HG03575 (cell line): ENCODE measurements at regions not wholly inside any gene's neighbourhood (a gene's known extent, or its start where the extent isn't known, plus 50 kb on each side); places are given as distances from the start of the nearest gene placed in this dataset.
"Not testable (repeated sequence)": the region's sequence is repeated elsewhere in the genome, so short reads cannot be mapped to it uniquely, and the experiment has no call there.

Experiments used
- ATAC-seq: cut with Tn5 transposase; IDR thresholded peaks from one replicate; pipeline ENCODE4 v1.9.1; 2021; ENCODE audit not compliant: unreplicated experiment, insufficient number of reproducible peaks, low FRiP score; ENCODE audit errors: extremely low read depth

- ATAC-seq = no peak
These were observed 171.3 kb downstream of the FZD1 start for GRCh38 chr7:91435381-91436059.

- no peak for ATAC-seq
These were observed 172.4 kb downstream of the FZD1 start for GRCh38 chr7:91436655-91437054.

GRCh38 chr7:91440198-91440597 is 176.0 kb downstream of the FZD1 start:
- ATAC-seq = not testable (repeated sequence)

GRCh38 chr7:91443862-91444261 is 179.6 kb downstream of the FZD1 start:
- ATAC-seq = no peak

GRCh38 chr7:91446819-91447218 is 182.6 kb downstream of the FZD1 start:
- no peak for ATAC-seq

- ATAC-seq = no peak
These were observed 191.2 kb downstream of the FZD1 start for GRCh38 chr7:91455411-91455810.

DNA sequence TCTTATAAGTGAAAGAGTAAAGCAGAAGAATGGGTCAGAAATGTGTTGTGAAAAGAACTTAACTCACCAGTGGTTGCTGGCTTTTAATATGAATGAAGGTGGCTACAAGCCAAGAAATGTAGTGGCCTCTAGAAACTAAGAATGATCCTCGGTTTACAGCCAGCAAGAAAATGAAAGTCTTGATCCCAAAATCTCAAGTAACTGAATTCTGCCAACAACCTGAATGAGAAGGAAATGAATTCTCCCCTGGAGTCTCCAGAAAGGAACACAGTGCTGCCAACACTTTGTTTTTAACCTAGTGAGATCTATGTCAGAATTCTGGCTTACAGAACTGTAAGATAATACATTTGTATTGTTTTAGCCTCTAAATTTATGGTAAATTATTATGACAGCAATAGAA is 193.0 kb downstream of the FZD1 start:
- ATAC-seq = no peak

DNA sequence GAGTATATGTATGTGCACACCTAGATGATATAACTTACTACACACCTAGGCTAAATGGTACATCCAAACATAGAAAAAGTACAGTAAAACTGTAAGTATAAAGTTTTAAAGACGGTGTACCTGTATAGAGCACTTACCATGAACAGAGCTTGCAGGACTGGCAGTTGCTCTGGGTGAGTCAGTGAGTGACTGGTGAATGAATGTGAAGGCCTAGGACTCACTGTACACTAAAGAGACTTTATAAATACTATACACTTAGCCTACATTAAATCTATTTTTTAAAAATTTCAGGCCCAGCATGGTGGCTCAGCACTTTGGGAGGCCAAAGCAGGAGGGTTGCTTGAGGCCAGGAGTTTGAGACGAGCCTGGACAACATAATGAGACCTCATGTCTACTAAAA is 195.3 kb downstream of the FZD1 start:
- ATAC-seq = no peak

- no peak for ATAC-seq
These were observed 198.1 kb downstream of the FZD1 start for GRCh38 chr7:91462316-91462715.

- ATAC-seq = no peak
These were observed 199.1 kb downstream of the FZD1 start for GRCh38 chr7:91463330-91463729.

GRCh38 chr7:91465595-91466061 is 201.4 kb downstream of the FZD1 start:
- no peak for ATAC-seq

DNA sequence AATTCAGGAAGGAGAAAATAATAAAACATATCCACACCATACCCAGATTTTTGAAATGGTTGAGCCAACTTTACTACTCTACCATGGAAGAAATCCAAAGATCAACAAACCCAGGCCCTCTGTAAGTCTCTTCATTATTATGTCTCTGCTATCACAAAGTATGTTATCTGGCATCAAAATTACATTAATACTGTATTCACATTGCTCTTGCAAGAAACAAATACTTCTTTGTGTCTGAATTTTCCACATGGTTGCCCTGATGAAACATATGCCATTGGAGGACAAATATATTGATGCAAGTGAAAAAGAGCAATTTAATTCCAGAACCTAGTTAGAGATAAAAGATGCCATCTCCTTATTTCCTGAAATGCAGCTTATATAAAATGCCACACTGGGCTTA is 204.0 kb downstream of the FZD1 start:
- no peak for ATAC-seq

GRCh38 chr7:91473619-91474018 is 209.4 kb downstream of the FZD1 start:
- no peak for ATAC-seq

GRCh38 chr7:91474074-91474473 is 209.8 kb downstream of the FZD1 start:
- no peak for ATAC-seq

- ATAC-seq = not testable (repeated sequence)
These were observed 216.2 kb downstream of the FZD1 start for GRCh38 chr7:91480470-91480869.

- no peak for ATAC-seq
These were observed 227.6 kb downstream of the FZD1 start for GRCh38 chr7:91491868-91492267.

DNA sequence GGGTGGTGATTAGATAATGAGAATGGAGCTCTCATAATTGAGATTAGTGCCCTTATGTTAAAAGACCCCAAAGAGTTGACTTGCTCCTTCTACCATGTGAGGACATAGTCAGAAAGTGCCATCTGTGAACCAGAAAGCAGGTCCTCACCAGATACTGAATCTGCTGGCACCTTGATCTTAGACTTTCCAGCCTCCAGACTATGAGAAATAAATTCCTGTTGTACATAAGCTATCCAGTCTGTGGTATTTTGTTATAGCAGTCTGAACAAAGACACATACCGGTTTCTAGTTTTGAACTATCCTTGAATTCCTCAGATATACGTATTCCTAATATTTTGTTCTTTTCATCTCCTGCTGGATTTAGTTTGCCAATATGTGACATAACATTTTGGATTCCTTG is 228.1 kb downstream of the FZD1 start:
- ATAC-seq = no peak

GRCh38 chr7:91492773-91493172 is 228.5 kb downstream of the FZD1 start:
- ATAC-seq = no peak

DNA sequence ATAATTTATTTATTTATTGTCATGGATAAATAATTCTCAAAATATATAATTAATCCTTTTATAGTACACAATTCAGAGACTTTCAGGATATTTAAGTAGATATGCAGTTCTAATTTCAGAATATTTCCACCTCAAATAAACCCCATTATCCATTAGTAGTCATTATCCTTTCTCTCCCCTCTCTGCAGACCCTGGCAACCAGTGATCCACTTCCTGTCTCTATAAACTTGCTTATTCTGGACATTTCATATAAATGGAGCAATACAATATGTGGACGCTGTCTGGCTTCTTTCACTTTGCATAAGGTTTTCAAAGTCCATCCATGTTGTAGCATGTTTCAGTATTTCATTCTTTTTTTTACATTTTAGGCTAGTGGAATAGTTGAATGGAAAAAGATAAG is 230.2 kb downstream of the FZD1 start:
- ATAC-seq = no peak

DNA sequence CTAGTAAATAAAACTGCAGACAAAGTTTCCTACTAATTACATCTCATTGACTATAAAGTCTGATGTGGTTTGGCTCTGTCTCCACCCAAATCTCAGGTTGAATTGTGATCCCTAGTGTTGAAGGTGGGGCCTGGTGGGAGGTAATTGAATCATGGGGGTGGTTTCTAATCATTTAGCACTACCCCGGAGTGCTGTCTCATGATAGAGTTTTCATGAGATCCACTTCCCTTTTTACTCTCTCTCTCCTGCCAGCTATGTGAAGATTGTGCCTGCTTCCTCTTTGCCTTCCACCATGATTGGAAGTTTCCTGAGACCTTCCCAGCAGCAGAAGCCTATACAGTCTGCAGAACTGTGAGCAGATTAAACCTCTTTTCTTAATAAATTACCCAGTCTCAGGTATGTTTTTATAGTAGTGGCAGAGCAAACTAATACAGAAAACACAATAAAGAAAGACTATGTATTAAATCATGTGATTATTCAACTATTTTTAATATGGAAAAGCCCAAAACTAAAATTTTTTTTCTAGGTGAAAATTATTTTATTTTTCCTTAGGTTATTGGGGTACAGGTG is 232.1 kb downstream of the FZD1 start:
- ATAC-seq = no peak

DNA sequence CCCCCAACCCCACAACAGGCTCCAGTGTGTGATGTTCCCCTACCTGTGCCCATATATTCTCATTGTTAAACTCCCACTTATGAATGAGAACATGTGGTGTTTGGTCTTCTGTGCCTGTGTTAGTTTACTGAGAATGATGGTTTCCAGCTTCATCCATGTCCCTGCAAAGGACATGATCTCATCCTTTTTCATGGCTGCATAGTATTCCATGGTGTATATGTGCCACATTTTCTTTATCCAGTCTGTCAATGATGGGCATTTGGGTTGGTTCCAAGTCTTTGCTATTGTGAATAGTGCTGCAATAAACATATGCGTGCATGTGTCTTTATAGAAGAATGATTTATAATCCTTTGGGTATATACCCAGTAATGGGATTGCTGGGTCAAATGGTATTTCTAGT is 233.0 kb downstream of the FZD1 start:
- not testable (repeated sequence) for ATAC-seq
